K562 (cell line): ENCODE measurements at regions not wholly inside any gene's neighbourhood (a gene's known extent, or its start where the extent isn't known, plus 50 kb on each side); places are given as distances from the start of the nearest gene placed in this dataset.

Experiments
- CGGBP1 ChIP-seq: fragments of 250-450 bp; sonication (Bioruptor Pico); IDR thresholded peaks from 2 replicates; pipeline ENCODE4 v1.9.0; 2021; ENCODE audit warnings: mild to moderate bottlenecking
- ELF4 ChIP-seq: fragments of 450-650 bp; formaldehyde crosslinking; IDR thresholded peaks from 2 replicates; pipeline ENCODE4 v1.4.0; 2022; ENCODE audit warnings: missing genetic modification characterization
- EZH2 ChIP-seq: IDR thresholded peaks from 2 replicates; pipeline ENCODE4 v1.6.1; 2012; ENCODE audit warnings: low read depth, mild to moderate bottlenecking, inconsistent platforms, low read length, borderline replicate concordance
- HNRNPLL ChIP-seq: fragments of 200-400 bp; formaldehyde crosslinking; IDR thresholded peaks from 2 replicates; pipeline ENCODE4 v1.6.1; 2017; ENCODE audit warnings: low read length, low read depth, mild to moderate bottlenecking; ENCODE audit not compliant: poor library complexity, severe bottlenecking
- NFRKB ChIP-seq: fragments of 450-650 bp; IDR thresholded peaks from 2 replicates; pipeline ENCODE4 v1.6.1; 2016; ENCODE audit warnings: low read depth
- POLR2AphosphoS5 ChIP-seq: IDR thresholded peaks from 2 replicates; pipeline ENCODE4 v1.6.1; 2011; ENCODE audit warnings: mild to moderate bottlenecking, low read depth, low read length, moderate library complexity; ENCODE audit not compliant: control insufficient read depth, insufficient read depth
- SMARCC2 ChIP-seq: fragments of 450-650 bp; IDR thresholded peaks from 2 replicates; pipeline ENCODE4 v1.6.1; 2017; ENCODE audit warnings: antibody characterized with exemption, moderate library complexity, mild to moderate bottlenecking, low read depth
- YY1 ChIP-seq, 3 experiments: IDR thresholded peaks; 2 replicates each; pipeline ENCODE4 v1.6.1; 2011; ENCODE audit warnings: low read length in 2 of 3, mild to moderate bottlenecking in 2 of 3, moderate library complexity in 2 of 3, borderline replicate concordance in 1 of 3, control low read depth in 1 of 3, low read depth in 1 of 3; ENCODE audit not compliant: insufficient read depth in 3 of 3, insufficient replicate concordance in 2 of 3, control insufficient read depth in 1 of 3, insufficient read length in 1 of 3; ENCODE audit errors: extremely low read depth in 1 of 3
- ZFP36 ChIP-seq: fragments of 150-350 bp; IDR thresholded peaks from 2 replicates; pipeline ENCODE4 v1.6.1; 2018; ENCODE audit warnings: low read length, low read depth; ENCODE audit not compliant: partially characterized antibody

- no peak for TF ChIP-seq SMARCC2
- TF ChIP-seq ELF4 (CRISPR knock-in tag) = no peak
- TF ChIP-seq ZFP36 = no peak
- TF ChIP-seq CGGBP1 (CRISPR knock-in tag) = no peak
- TF ChIP-seq NFRKB = no peak
- no peak for TF ChIP-seq EZH2
- no peak for TF ChIP-seq POLR2AphosphoS5
- TF ChIP-seq YY1 (IDR thresholded peaks at IDR 0.05; ENCODE audit: borderline replicate concordance in 1 of 3, control insufficient read depth in 1 of 3, extremely low read depth in 1 of 3, insufficient read depth in 3 of 3, insufficient read length in 1 of 3, insufficient replicate concordance in 2 of 3, low read depth in 1 of 3, low read length in 2 of 3) = no peak
- no peak for TF ChIP-seq HNRNPLL
Observed at GRCh38 chr1:87728169-87728568, 399.5 kb downstream of the LMO4 start.
